Common myeloid progenitor, CD34-positive (primary cell): ENCODE measurements at regions not wholly inside any gene's neighbourhood (a gene's known extent, or its start where the extent isn't known, plus 50 kb on each side); places are given as distances from the start of the nearest gene placed in this dataset.

ENCODE experiments used
- CTCF ChIA-PET: fragments of 350-600 bp; sonication (Branson Sonifier 250); formaldehyde crosslinking; loops from one replicate; lab custom pipeline; 2021; ENCODE audit warnings: antibody characterized with exemption; lab: Charles Lee
- POLR2A ChIA-PET: fragments of 350-600 bp; sonication (Branson Sonifier 250); formaldehyde crosslinking; loops from one replicate; lab custom pipeline; 2021; ENCODE audit warnings: antibody characterized with exemption; lab: Charles Lee
- DNase-seq, 3 donors: peaks; one replicate each; pipeline versions ENCODE4 v3.0.0 to v3.0.0-alpha.2; 2013
- H3K27ac ChIP-seq, 2 experiments: 1 replicate in 1 of 2; 2 replicates in 1 of 2; pipeline ENCODE4 v1.7.0; 2013; ENCODE audit warnings: inconsistent platforms in 2 of 2, low read length in 2 of 2, mild to moderate bottlenecking in 2 of 2, low read depth in 1 of 2, moderate library complexity in 1 of 2; ENCODE audit not compliant: severe bottlenecking in 2 of 2, insufficient read depth in 1 of 2, poor library complexity in 1 of 2
- H3K27me3 ChIP-seq, 5 experiments: replicated peaks in 2 of 5; 1 replicate in 3 of 5; 2 replicates in 2 of 5; pipeline versions ENCODE4 v1.6.1 to v1.7.0; 2013; ENCODE audit warnings: low read length in 4 of 5, mild to moderate bottlenecking in 2 of 5, moderate library complexity in 2 of 5, inconsistent platforms in 1 of 5; ENCODE audit not compliant: insufficient read depth in 5 of 5, control insufficient read depth in 4 of 5
- H3K36me3 ChIP-seq, 4 experiments: 1 replicate in 2 of 4; 2 replicates in 2 of 4; pipeline versions ENCODE4 v1.6.1 to v1.7.0; 2013; ENCODE audit warnings: low read length in 3 of 4, control low read depth in 1 of 4, mild to moderate bottlenecking in 1 of 4; ENCODE audit not compliant: control insufficient read depth in 4 of 4, insufficient read depth in 4 of 4
- H3K4me1 ChIP-seq, 4 experiments: 1 replicate in 3 of 4; 2 replicates in 1 of 4; pipeline versions ENCODE4 v1.6.1 to v1.7.1; 2013; ENCODE audit warnings: low read length in 3 of 4, mild to moderate bottlenecking in 3 of 4, control low read depth in 1 of 4, inconsistent platforms in 1 of 4, moderate library complexity in 1 of 4; ENCODE audit not compliant: control insufficient read depth in 4 of 4, insufficient read depth in 4 of 4; ENCODE audit errors: control extremely low read depth in 1 of 4
- H3K4me3 ChIP-seq, 7 experiments: 1 replicate in 4 of 7; 2 replicates in 3 of 7; pipeline versions ENCODE4 v1.5.1 to v1.7.0; 2013; ENCODE audit warnings: mild to moderate bottlenecking in 7 of 7, low read length in 6 of 7, moderate library complexity in 6 of 7, inconsistent platforms in 2 of 7, low read depth in 2 of 7, control low read depth in 1 of 7; ENCODE audit not compliant: insufficient read depth in 4 of 7, control insufficient read depth in 1 of 7; ENCODE audit errors: extremely low read depth in 1 of 7
- H3K9me3 ChIP-seq, 5 experiments: 1 replicate in 4 of 5; 2 replicates in 1 of 5; pipeline versions ENCODE4 v1.6.1 to v1.7.1; 2013; ENCODE audit warnings: low read length in 4 of 5, mild to moderate bottlenecking in 2 of 5, inconsistent platforms in 1 of 5, low read depth in 1 of 5, moderate library complexity in 1 of 5; ENCODE audit not compliant: control insufficient read depth in 4 of 5, insufficient read depth in 2 of 5; ENCODE audit errors: control extremely low read depth in 1 of 5
- WGBS: methylation state at CpG from one replicate; pipeline ENCODE4 v1.1.5; 2013; ENCODE audit not compliant: insufficient coverage; 5-methylcytosine and 5-hydroxymethylcytosine counted together

- no peak for DNase-seq
- Histone ChIP-seq H3K9me3 (no peaks in the 10 kb centered on the region), H3K36me3 (no peaks in the 10 kb centered on the region), H3K4me3 (no peak overlapping the region), H3K27ac (no peak overlapping the region), H3K27me3 (no peaks in the 10 kb centered on the region), H3K4me1 (no peaks in the 10 kb centered on the region)
- POLR2A ChIA-PET: no interaction called here
- CTCF ChIA-PET: no interaction called here
- WGBS: no CpG with 5 or more reads among the region's 2 CpGs
These were observed 264.4 kb downstream of the HTR1A start for GRCh38 chr5:63697811-63698210.

DNA sequence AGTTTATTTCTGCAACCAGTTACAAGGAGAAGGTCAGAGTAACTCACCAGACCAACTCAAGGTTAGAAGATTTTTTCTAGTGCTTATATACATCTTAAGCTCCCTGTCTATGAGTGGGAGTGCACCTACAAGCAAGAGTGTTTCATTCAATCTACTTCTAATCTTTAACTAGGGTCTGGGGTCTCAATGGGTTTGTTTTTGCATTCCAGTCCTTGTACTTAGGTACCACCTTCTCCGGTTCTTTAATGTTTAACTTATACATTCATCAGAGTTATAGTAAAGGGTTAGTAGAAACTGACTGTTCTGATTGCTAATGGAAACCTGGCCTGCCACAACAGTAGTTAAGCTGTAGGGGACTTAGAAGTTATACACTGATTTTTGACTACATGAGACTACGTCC is 271.7 kb downstream of the HTR1A start:
- Histone ChIP-seq H3K27ac (no peak overlapping the region), H3K9me3 (no peaks in the 10 kb centered on the region), H3K4me3 (no peak overlapping the region), H3K36me3 (no peaks in the 10 kb centered on the region), H3K27me3 (no peaks in the 10 kb centered on the region), H3K4me1 (no peaks in the 10 kb centered on the region)
- ChIA-PET CTCF (no interaction called here), POLR2A (no interaction called here)
- 100% methylated on average over 1 of the region's 2 CpGs for WGBS
- no peak for DNase-seq

- WGBS: 78% methylated on average over 3 of the region's 6 CpGs
- ChIA-PET CTCF (no interaction called here), POLR2A (no interaction called here)
- Histone ChIP-seq H3K4me1 (no peaks in the 10 kb centered on the region), H3K4me3 (no peak overlapping the region), H3K27me3 (no peaks in the 10 kb centered on the region), H3K36me3 (no peaks in the 10 kb centered on the region), H3K9me3 (no peaks in the 10 kb centered on the region), H3K27ac (no peak overlapping the region)
- no peak for DNase-seq
These were observed 274.3 kb downstream of the HTR1A start for GRCh38 chr5:63687854-63688516.

GRCh38 chr5:63686938-63687337 is 275.3 kb downstream of the HTR1A start:
- Histone ChIP-seq H3K27ac (no peak overlapping the region), H3K36me3 (no peaks in the 10 kb centered on the region), H3K9me3 (no peaks in the 10 kb centered on the region), H3K4me3 (no peak overlapping the region), H3K4me1 (no peaks in the 10 kb centered on the region), H3K27me3 (no peaks in the 10 kb centered on the region)
- DNase-seq: no peak
- ChIA-PET CTCF (no interaction called here), POLR2A (no interaction called here)
- WGBS: 83% methylated on average over 2 of the region's 5 CpGs

GRCh38 chr5:63686181-63686580 is 276.1 kb downstream of the HTR1A start:
- no peaks in the 10 kb centered on the region for H3K36me3 ChIP-seq
- ChIA-PET CTCF (no interaction called here), POLR2A (no interaction called here)
- no peaks in the 10 kb centered on the region for H3K27me3 ChIP-seq
- no peak for DNase-seq
- H3K4me3 ChIP-seq: no peak overlapping the region
- H3K4me1 ChIP-seq: no peaks in the 10 kb centered on the region
- no CpG with 5 or more reads among the region's 2 CpGs for WGBS
- no peak overlapping the region for H3K27ac ChIP-seq
- no peaks in the 10 kb centered on the region for H3K9me3 ChIP-seq

GRCh38 chr5:63685454-63685853 is 276.8 kb downstream of the HTR1A start:
- H3K4me1 ChIP-seq: no peaks in the 10 kb centered on the region
- ChIA-PET CTCF (no interaction called here), POLR2A (no interaction called here)
- H3K36me3 ChIP-seq: no peaks in the 10 kb centered on the region
- H3K27ac ChIP-seq: no peak overlapping the region
- no peak for DNase-seq
- H3K9me3 ChIP-seq: no peaks in the 10 kb centered on the region
- H3K27me3 ChIP-seq: no peaks in the 10 kb centered on the region
- H3K4me3 ChIP-seq: no peak overlapping the region

GRCh38 chr5:63674881-63675280 is 287.4 kb downstream of the HTR1A start:
- Histone ChIP-seq H3K27ac (no peak overlapping the region), H3K36me3 (no peaks in the 10 kb centered on the region), H3K9me3 (peaks cover 0 to 5% (median 0%) of the 10 kb centered on the region in 5 experiments), H3K4me3 (no peak overlapping the region), H3K4me1 (no peaks in the 10 kb centered on the region), H3K27me3 (no peaks in the 10 kb centered on the region)
- POLR2A ChIA-PET: no interaction called here
- WGBS: no CpG with 5 or more reads among the region's 3 CpGs
- CTCF ChIA-PET: no interaction called here
- no peak for DNase-seq
